Hepatocyte (in vitro differentiated cells): ENCODE measurements at regions not wholly inside any gene's neighbourhood (a gene's known extent, or its start where the extent isn't known, plus 50 kb on each side); places are given as distances from the start of the nearest gene placed in this dataset.

Experiments
- DNase-seq: peaks from one replicate; pipeline ENCODE4 v3.0.0-alpha.2; 2016; ENCODE audit warnings: low spot score
- H2AFZ ChIP-seq: fragments of 200-600 bp; sonication (generic); 2 replicates; pipeline ENCODE4 v1.6.0; 2016; ENCODE audit warnings: antibody characterized with exemption, mild to moderate bottlenecking
- H3K27ac ChIP-seq: fragments of 200-600 bp; sonication (generic); 2 replicates; pipeline ENCODE4 v1.5.1; 2016; ENCODE audit warnings: mild to moderate bottlenecking
- H3K27me3 ChIP-seq: fragments of 200-600 bp; sonication (generic); 2 replicates; pipeline ENCODE4 v1.6.1; 2016
- H3K36me3 ChIP-seq: fragments of 200-600 bp; sonication (generic); replicated peaks from 2 replicates; pipeline ENCODE4 v1.5.1; 2016; ENCODE audit warnings: low read depth; ENCODE audit not compliant: insufficient read depth
- H3K4me1 ChIP-seq: fragments of 200-600 bp; sonication (generic); 2 replicates; pipeline ENCODE4 v1.5.1; 2016; ENCODE audit warnings: mild to moderate bottlenecking, moderate library complexity; ENCODE audit not compliant: insufficient read depth
- H3K4me2 ChIP-seq: fragments of 200-600 bp; sonication (generic); 2 replicates; pipeline ENCODE4 v1.6.0; 2016
- H3K4me3 ChIP-seq: fragments of 200-600 bp; sonication (generic); 2 replicates; pipeline ENCODE4 v1.5.1; 2016; ENCODE audit warnings: mild to moderate bottlenecking
- H3K79me2 ChIP-seq: fragments of 200-600 bp; sonication (generic); 2 replicates; pipeline ENCODE4 v1.6.0; 2017; ENCODE audit warnings: mild to moderate bottlenecking
- H3K9me2 ChIP-seq: fragments of 200-600 bp; sonication (generic); replicated peaks from 2 replicates; pipeline ENCODE4 v1.6.0; 2017; ENCODE audit warnings: mild to moderate bottlenecking; ENCODE audit not compliant: insufficient read depth
- H3K9me3 ChIP-seq: fragments of 200-600 bp; sonication (generic); 2 replicates; pipeline ENCODE4 v1.5.1; 2016; ENCODE audit warnings: low read depth, mild to moderate bottlenecking
- H4K20me1 ChIP-seq: fragments of 200-600 bp; sonication (generic); 2 replicates; pipeline ENCODE4 v1.6.0; 2016; ENCODE audit warnings: mild to moderate bottlenecking; ENCODE audit not compliant: insufficient read depth, poor library complexity, severe bottlenecking
- EZH2 ChIP-seq: fragments of 200-600 bp; sonication (generic); IDR thresholded peaks from 2 replicates; pipeline ENCODE4 v1.6.1; 2016; ENCODE audit warnings: antibody characterized with exemption, mild to moderate bottlenecking, borderline replicate concordance
- EZH2phosphoT487 ChIP-seq: fragments of 200-600 bp; sonication (generic); IDR thresholded peaks from one replicate; pipeline ENCODE4 v1.6.1; 2018; ENCODE audit warnings: antibody characterized with exemption, mild to moderate bottlenecking, low read depth, moderate library complexity; ENCODE audit not compliant: unreplicated experiment, severe bottlenecking
- WGBS: methylation state at CpG from one replicate; pipeline ENCODE4 v1.1.6; 2016; ENCODE audit warnings: low lambda C conversion rate; ENCODE audit errors: missing lambda C conversion rate; 5-methylcytosine and 5-hydroxymethylcytosine counted together
- TF ChIP-seq, protein P1 (sequence below): fragments of 200-600 bp; sonication (generic); IDR thresholded peaks from 2 replicates; pipeline ENCODE4 v1.5.1; 2016; ENCODE audit warnings: antibody characterized with exemption, mild to moderate bottlenecking; ENCODE audit not compliant: poor library complexity

DNA sequence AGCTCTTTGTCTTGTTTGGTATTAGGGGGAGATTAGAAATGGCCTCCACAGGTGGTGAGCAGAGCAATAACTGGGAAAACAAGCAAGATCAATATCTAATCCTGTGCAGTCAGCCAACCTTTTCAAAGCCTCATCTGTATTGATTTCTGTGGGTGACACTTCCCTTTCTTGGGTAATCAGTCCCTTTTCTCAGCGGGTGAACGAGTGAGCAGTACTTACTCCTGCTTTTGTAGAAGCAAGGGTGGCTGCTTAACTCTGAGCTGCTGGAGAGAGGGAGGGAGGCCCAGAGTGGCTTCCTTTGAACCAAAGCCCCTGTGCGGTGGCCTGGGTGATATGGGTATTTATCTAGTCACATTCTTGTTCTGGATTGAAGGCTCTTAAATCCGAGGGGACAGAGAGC lies 254.8 kb upstream of the CHD6 start:
- WGBS = 40% methylated on average over 4 of the region's 4 CpGs
- TF ChIP-seq, protein P1, sequence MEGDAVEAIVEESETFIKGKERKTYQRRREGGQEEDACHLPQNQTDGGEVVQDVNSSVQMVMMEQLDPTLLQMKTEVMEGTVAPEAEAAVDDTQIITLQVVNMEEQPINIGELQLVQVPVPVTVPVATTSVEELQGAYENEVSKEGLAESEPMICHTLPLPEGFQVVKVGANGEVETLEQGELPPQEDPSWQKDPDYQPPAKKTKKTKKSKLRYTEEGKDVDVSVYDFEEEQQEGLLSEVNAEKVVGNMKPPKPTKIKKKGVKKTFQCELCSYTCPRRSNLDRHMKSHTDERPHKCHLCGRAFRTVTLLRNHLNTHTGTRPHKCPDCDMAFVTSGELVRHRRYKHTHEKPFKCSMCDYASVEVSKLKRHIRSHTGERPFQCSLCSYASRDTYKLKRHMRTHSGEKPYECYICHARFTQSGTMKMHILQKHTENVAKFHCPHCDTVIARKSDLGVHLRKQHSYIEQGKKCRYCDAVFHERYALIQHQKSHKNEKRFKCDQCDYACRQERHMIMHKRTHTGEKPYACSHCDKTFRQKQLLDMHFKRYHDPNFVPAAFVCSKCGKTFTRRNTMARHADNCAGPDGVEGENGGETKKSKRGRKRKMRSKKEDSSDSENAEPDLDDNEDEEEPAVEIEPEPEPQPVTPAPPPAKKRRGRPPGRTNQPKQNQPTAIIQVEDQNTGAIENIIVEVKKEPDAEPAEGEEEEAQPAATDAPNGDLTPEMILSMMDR = no peak
- Histone ChIP-seq H3K79me2 (no peaks in the 10 kb centered on the region), H3K9me3 (no peaks in the 10 kb centered on the region), H3K4me1 (no peaks in the 10 kb centered on the region), H2AFZ (no peak overlapping the region), H3K27ac (no peak overlapping the region), H3K27me3 (no peaks in the 10 kb centered on the region), H3K9me2 (no peaks in the 10 kb centered on the region), H3K4me2 (no peak overlapping the region), H3K36me3 (no peaks in the 10 kb centered on the region), H3K4me3 (no peak overlapping the region), H4K20me1 (no peaks in the 10 kb centered on the region)
- no peak for DNase-seq

DNA sequence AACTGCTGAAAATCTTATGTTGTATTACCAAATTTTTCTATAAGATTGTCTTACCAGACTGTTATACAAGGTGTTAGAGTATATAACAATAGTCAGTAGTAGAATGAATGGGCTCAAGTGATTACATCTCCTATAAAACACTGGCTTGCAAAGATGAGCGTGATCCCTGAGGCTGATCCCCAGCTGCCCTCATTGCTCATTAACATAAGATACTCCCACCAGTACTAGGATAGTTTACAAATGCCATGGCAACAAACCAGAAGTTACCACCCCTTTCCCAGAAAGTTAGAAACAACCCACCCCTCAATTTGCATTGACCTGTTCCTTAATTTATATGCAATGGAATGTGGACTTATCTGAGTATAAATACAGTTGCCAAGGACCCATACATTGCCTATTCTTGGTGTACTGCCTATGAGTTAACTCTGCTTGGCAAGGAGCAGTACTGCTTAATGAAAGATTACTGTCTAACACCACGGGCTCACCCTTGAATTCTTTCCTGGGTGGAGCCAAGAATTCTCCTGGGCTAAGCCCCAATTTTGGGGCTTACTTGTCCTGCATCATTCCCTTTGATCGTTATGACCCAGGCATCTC lies 252.8 kb upstream of the CHD6 start:
- 73% methylated on average over 3 of the region's 3 CpGs for WGBS
- no peak overlapping the region for H3K4me2 ChIP-seq
- no peak overlapping the region for H2AFZ ChIP-seq
- no peak overlapping the region for H3K4me3 ChIP-seq
- TF ChIP-seq EZH2 (no peak), EZH2phosphoT487 (no peak)
- TF ChIP-seq, protein P1 = no peak
- H3K9me2 ChIP-seq = no peaks in the 10 kb centered on the region
- no peaks in the 10 kb centered on the region for H3K9me3 ChIP-seq
- no peak for DNase-seq
- no peak overlapping the region for H3K27ac ChIP-seq
- no peaks in the 10 kb centered on the region for H4K20me1 ChIP-seq
- no peaks in the 10 kb centered on the region for H3K36me3 ChIP-seq
- no peaks in the 10 kb centered on the region for H3K27me3 ChIP-seq
- H3K79me2 ChIP-seq = no peaks in the 10 kb centered on the region
- H3K4me1 ChIP-seq = no peaks in the 10 kb centered on the region

DNA sequence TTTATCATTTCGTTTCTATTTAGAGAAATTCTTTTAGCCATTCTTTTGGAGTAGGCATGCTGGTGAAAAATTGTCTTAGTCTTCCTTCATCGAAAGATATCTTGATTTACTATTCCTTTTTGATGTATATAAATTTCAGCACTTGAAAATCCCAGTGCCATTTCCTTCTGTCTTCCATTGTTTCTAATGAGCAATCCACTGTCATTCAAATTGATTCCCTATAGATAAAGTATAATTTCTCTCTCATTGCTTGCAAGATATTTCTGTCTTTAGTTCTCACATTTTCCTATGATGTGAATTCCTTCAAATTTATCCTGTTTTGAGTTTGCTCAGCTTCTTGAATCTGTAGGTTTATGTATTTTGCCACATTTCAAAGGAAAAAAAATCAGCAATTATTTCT lies 251.1 kb upstream of the CHD6 start:
- Histone ChIP-seq H3K36me3 (no peaks in the 10 kb centered on the region), H3K27me3 (no peaks in the 10 kb centered on the region), H3K4me1 (no peaks in the 10 kb centered on the region), H3K79me2 (no peaks in the 10 kb centered on the region), H4K20me1 (no peaks in the 10 kb centered on the region), H3K4me2 (no peak overlapping the region), H3K9me3 (no peaks in the 10 kb centered on the region), H3K27ac (no peak overlapping the region), H3K4me3 (no peak overlapping the region), H3K9me2 (no peaks in the 10 kb centered on the region), H2AFZ (no peak overlapping the region)
- WGBS = 81% methylated on average over 2 of the region's 2 CpGs
- no peak for DNase-seq
- TF ChIP-seq EZH2 (no peak), EZH2phosphoT487 (no peak)
- TF ChIP-seq, protein P1 = no peak

DNA sequence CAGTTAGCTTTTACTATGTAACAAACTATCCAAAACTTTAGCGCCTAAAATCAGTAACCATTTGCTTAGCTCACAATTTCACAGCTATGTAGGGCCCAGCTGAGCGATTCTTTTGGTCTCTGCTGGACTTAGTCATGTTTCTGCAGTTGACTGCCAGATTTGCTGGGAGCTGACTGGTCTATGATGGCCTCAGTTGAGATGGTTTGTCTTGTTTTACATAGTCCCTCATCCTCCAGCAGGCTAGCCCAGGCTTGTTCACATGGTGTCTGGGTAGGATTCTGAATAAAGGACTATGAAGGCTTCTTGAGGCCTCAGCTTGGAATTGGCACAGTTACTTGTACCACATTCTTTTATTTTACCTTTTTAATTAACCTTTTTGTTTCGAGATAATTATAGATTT lies 247.8 kb upstream of the CHD6 start:
- TF ChIP-seq EZH2phosphoT487 (no peak), EZH2 (no peak)
- TF ChIP-seq, protein P1 = no peak
- no peaks in the 10 kb centered on the region for H4K20me1 ChIP-seq
- H3K4me3 ChIP-seq = no peak overlapping the region
- no peaks in the 10 kb centered on the region for H3K9me2 ChIP-seq
- H2AFZ ChIP-seq = no peak overlapping the region
- WGBS = 86% methylated on average over 3 of the region's 3 CpGs
- no peaks in the 10 kb centered on the region for H3K79me2 ChIP-seq
- H3K27me3 ChIP-seq = no peaks in the 10 kb centered on the region
- H3K36me3 ChIP-seq = no peaks in the 10 kb centered on the region
- H3K27ac ChIP-seq = no peak overlapping the region
- H3K9me3 ChIP-seq = no peaks in the 10 kb centered on the region
- no peak for DNase-seq
- no peaks in the 10 kb centered on the region for H3K4me1 ChIP-seq
- H3K4me2 ChIP-seq = no peak overlapping the region
